ENCODE measurements at regions not wholly inside any gene's neighbourhood (a gene's known extent, or its start where the extent isn't known, plus 50 kb on each side); places are given as distances from the start of the nearest gene placed in this dataset.
A peak's percentile ranks its signal among the peaks of the same experiment; 100 is the strongest.

GRCh38 chr11:100536979-100537378 is 150.1 kb upstream of the ARHGAP42 start:
- no peak for DNase-seq

DNA sequence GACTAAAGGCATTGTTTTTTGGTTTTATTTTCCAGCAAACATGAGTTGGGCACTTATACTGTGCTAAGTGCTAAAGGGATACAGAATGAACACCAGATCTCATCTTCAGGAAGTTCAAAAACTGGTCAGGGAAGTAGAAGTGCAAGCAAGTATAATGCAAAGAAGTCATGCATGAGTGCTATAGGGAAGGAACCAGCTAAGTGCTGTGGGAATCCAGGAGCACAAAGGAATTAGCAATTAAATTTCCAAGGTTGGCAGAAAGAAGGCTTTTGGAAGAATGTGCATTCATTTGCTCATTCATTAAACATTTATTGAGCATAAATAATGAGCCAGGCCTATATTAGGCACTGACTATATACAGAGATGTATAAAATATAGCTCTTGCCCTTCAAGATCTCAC is 143.7 kb upstream of the ARHGAP42 start:
- no peak for DNase-seq

- DNase-seq = peak; percentile 46
These were observed 141.5 kb upstream of the ARHGAP42 start for GRCh38 chr11:100545556-100545955.

- no peak for DNase-seq
These were observed 141.1 kb upstream of the ARHGAP42 start for GRCh38 chr11:100545970-100546369.

DNA sequence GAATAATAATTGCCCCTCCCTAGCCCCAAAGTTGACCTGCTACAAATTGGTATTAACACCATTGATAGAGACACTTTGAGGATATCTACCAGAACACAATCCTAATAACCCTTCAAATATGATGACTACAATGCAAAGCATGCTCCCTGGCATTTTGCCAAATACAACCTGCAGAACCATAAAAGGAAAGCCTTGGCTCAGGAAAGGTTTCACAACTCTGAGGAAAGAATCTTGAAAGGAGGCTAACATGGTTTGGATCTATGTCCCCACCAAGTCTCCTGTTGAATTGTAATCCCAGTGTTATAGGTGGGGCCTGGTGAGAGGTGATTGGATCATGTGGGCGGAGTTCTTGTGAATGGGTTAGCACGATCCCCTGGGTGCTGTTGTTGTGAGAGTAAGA is 140.4 kb upstream of the ARHGAP42 start:
- DNase-seq = peak; percentile 35

DNA sequence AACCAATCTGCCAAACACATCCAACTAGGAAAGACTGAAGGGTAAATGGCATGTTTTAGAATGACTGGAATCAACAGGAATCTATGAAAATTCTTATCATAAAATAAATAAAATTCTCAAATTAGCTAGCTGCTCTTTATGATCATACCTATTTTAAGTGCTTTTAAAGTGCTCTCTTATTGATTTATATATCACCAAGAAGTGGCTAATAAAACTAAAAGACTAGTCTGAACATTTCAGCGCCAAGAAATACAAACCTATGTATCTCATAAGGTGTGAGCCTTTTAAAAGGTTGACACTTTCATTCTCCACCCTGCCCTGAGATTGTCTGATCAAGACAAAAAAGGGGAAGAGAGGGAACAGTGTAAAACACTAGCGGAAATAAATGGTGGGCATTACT is 136.8 kb upstream of the ARHGAP42 start:
- no peak for DNase-seq

DNA sequence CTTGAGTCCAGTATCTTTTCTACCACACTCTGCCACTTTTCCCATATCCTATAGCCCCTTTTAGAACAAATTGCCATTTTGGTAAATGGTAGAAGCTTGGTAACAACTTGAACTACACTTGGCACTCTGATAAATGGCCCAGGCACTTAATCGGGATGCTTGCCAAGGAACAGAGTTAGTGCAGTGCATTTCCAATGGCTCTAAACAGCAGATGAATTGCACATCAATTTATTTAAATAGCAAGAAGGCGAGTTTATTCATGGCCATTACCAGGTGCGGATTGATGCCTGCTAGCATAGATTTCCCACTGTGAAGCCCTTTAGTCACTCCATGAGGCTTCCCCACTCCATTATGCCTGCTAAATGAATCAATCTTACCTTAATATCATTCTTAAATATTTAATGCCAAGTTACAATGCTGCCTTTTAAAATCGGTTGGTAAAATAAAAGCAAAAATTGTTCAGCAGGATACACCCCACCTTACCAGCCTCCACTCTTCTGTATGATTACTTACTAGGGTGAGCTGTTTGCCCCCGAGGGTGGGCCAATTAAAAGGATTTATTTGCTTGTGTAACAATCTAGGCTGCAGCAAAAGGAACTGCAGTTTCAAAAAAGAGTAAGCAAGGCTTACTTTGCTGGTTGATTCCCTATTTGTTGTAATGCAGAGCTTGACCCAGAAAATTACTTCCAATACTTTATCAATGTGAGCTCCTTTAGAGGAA is 136.0 kb upstream of the ARHGAP42 start:
- DNase-seq = peak; percentile 10

GRCh38 chr11:100555931-100556330 is 131.2 kb upstream of the ARHGAP42 start:
- DNase-seq = no peak

- no peak for DNase-seq
These were observed 130.3 kb upstream of the ARHGAP42 start for GRCh38 chr11:100556781-100557180.

DNA sequence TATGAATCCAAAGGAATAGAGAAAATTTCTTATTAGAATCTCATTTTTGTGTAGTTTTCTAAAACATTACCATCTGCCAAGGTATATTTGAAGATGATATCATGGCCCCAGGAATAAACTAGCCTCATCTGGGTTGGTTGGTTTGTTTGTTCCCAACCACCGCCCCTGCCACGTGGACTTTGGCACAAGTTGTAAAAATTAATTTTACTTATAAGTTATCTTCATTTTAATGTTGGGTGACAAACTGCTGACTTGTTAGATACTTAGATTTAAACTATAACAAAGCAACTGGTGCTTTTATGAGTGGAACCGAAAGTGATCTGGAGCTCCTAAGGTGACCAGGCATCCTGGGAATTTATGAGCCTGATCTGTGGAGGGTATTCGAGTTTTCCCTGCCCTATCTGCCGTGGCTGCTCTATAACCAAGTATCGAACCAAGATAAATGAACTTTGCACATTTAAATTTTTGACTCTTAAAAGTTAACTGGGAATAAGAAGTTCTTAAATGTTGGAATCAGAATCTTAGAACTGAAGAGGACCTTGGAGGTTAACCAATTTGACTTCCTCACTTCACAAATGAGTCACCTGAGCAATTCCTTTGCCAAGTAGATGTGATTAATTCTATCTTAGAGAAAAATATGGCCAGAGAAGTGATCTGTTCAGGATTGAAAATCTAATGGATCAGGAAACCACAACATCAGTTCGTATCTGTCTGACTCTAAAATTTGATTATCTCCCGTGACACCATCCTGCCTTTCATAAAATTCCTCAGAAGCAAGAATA is 129.1 kb upstream of the ARHGAP42 start:
- no peak for DNase-seq

- DNase-seq = no peak
These were observed 126.5 kb upstream of the ARHGAP42 start for GRCh38 chr11:100560606-100561005.

- DNase-seq = no peak
These were observed 125.8 kb upstream of the ARHGAP42 start for GRCh38 chr11:100561323-100561722.

DNA sequence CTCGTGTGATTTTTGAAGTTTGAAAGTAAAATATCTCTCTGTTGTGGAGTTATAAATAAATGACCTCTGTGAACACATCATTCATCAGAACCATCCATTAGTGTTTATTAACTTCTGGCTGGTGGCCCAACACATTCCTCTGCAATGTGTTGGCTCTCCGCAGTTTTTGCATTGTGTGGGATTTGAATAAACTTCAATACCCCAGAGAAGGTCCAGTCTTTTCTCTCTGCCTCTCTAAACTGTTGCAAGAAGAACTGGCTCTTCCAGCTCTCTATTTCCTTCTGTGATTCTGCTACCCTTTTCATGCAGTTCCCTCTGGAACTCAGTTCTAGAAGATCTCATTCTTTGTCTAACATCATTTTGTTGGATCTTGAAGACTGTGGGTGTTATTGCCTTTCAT is 125.0 kb upstream of the ARHGAP42 start:
- no peak for DNase-seq

- DNase-seq = no peak
These were observed 123.4 kb upstream of the ARHGAP42 start for GRCh38 chr11:100563541-100564280.

- no peak for DNase-seq
These were observed 113.1 kb upstream of the ARHGAP42 start for GRCh38 chr11:100573911-100574513.

GRCh38 chr11:100574894-100575769 is 112.0 kb upstream of the ARHGAP42 start:
- DNase-seq = no peak

GRCh38 chr11:100575860-100576717 is 111.0 kb upstream of the ARHGAP42 start:
- DNase-seq = no peak

DNA sequence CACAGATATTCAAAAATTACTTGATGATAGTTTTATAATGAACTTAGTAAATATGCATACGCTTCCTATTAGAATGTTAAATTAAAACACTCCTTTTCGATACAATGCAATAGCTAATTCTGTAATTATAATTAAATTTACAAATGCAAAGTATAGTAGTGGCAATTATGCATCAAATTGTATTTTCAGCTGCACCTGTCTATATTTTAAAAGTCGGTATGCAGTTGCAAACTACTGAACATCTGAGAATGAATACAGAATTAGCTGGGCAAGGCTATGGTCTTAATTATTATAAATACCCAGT is 110.4 kb upstream of the ARHGAP42 start:
- no peak for DNase-seq

- no peak for DNase-seq
These were observed 108.2 kb upstream of the ARHGAP42 start for GRCh38 chr11:100578831-100579311.

- no peak for DNase-seq
These were observed 105.8 kb upstream of the ARHGAP42 start for GRCh38 chr11:100581318-100581717.
